SK-N-MC (cell line): ENCODE measurements at regions not wholly inside any gene's neighbourhood (a gene's known extent, or its start where the extent isn't known, plus 50 kb on each side); places are given as distances from the start of the nearest gene placed in this dataset.

Experiments
- EZH2 ChIP-seq: fragments of 200-600 bp; sonication (generic); IDR thresholded peaks from one replicate; pipeline ENCODE4 v1.6.1; 2017; ENCODE audit warnings: antibody characterized with exemption
- FOXP2 ChIP-seq: optimal IDR thresholded peaks from 2 replicates; pipeline ENCODE3; 2011; ENCODE audit warnings: mild to moderate bottlenecking, moderate library complexity; ENCODE audit not compliant: insufficient read depth; ENCODE audit errors: extremely low read length, control extremely low read depth
- POLR2AphosphoS5 ChIP-seq: IDR thresholded peaks from 2 replicates; pipeline ENCODE4 v1.6.1; 2012; ENCODE audit warnings: mild to moderate bottlenecking, low read depth, low read length, borderline replicate concordance

GRCh38 chr5:175354964-175355363 lies 89.0 kb downstream of the DRD1 start:
- TF ChIP-seq POLR2AphosphoS5 (no peak), EZH2 (no peak), FOXP2 (no peak)
